Hematopoietic multipotent progenitor cell treated with erythropoietin and hydrocortisone succinate and interleukin-3 and kit ligand, for 17 days (in vitro differentiated cells): ENCODE measurements at regions not wholly inside any gene's neighbourhood (a gene's known extent, or its start where the extent isn't known, plus 50 kb on each side); places are given as distances from the start of the nearest gene placed in this dataset.

Source experiments
- DNase-seq: peaks from one replicate; pipeline ENCODE4 v3.0.0-alpha.2; 2015; ENCODE audit warnings: low spot score

- DNase-seq, result no peak
Observed at GRCh38 chr9:28209130-28209529, 635.8 kb upstream of the C9orf72 start.

- no peak for DNase-seq
Observed at GRCh38 chr9:28212979-28213378, 639.7 kb upstream of the C9orf72 start.

- no peak for DNase-seq
Observed at GRCh38 chr9:28215536-28216299, 642.4 kb upstream of the C9orf72 start.

GRCh38 chr9:28232686-28233085 lies 659.4 kb upstream of the C9orf72 start:
- no peak for DNase-seq

GRCh38 chr9:28234133-28234893 lies 661.0 kb upstream of the C9orf72 start:
- no peak for DNase-seq

- no peak for DNase-seq
Observed at GRCh38 chr9:28234894-28235277, 661.6 kb upstream of the C9orf72 start.

GRCh38 chr9:28249424-28249823 lies 676.1 kb upstream of the C9orf72 start:
- DNase-seq, result no peak

- no peak for DNase-seq
Observed at GRCh38 chr9:28255174-28255573, 681.9 kb upstream of the C9orf72 start.

- no peak for DNase-seq
Observed at GRCh38 chr9:28260330-28260729, 687.0 kb upstream of the C9orf72 start.

- DNase-seq, result no peak
Observed at GRCh38 chr9:28264368-28264767, 691.1 kb upstream of the C9orf72 start.

- no peak for DNase-seq
Observed at GRCh38 chr9:28267351-28267750, 694.1 kb upstream of the C9orf72 start.

GRCh38 chr9:28270156-28270555 lies 696.9 kb upstream of the C9orf72 start:
- DNase-seq, result no peak

- DNase-seq, result no peak
Observed at GRCh38 chr9:28272127-28272526, 698.8 kb upstream of the C9orf72 start.

- DNase-seq, result no peak
Observed at GRCh38 chr9:28287455-28287854, 714.2 kb upstream of the C9orf72 start.

- DNase-seq, result no peak
Observed at GRCh38 chr9:28289746-28290145, 716.5 kb upstream of the C9orf72 start.

GRCh38 chr9:28293369-28294090 lies 720.2 kb upstream of the C9orf72 start:
- no peak for DNase-seq

GRCh38 chr9:28301281-28301680 lies 728.0 kb upstream of the C9orf72 start:
- DNase-seq, result no peak

- no peak for DNase-seq
Observed at GRCh38 chr9:28317745-28318144, 744.5 kb upstream of the C9orf72 start.

- DNase-seq, result no peak
Observed at GRCh38 chr9:28318515-28318914, 745.2 kb upstream of the C9orf72 start.

- DNase-seq, result no peak
Observed at GRCh38 chr9:28319981-28320380, 746.7 kb upstream of the C9orf72 start.

GRCh38 chr9:28320616-28321015 lies 747.3 kb upstream of the C9orf72 start:
- DNase-seq, result no peak

- no peak for DNase-seq
Observed at GRCh38 chr9:28329323-28329722, 756.0 kb upstream of the C9orf72 start.

- no peak for DNase-seq
Observed at GRCh38 chr9:28332648-28333047, 759.4 kb upstream of the C9orf72 start.
